COLO668 (cell line): ENCODE measurements at regions not wholly inside any gene's neighbourhood (a gene's known extent, or its start where the extent isn't known, plus 50 kb on each side); places are given as distances from the start of the nearest gene placed in this dataset.
A peak's percentile ranks its signal among the peaks of the same experiment; 100 is the strongest.

Experiments
- DNase-seq: peaks from one replicate; lab custom pipeline; 2025; ENCODE audit not compliant: unreplicated experiment; lab: John Stamatoyannopoulos, UW

GRCh38 chr20:21653628-21654027 lies 51.8 kb upstream of the PAX1 start:
- DNase-seq, result no peak

- no peak for DNase-seq
Observed at GRCh38 chr20:21643417-21643816, 62.0 kb upstream of the PAX1 start.

- DNase-seq, result peak; percentile 39
Observed at GRCh38 chr20:21640556-21640955, 64.9 kb upstream of the PAX1 start.

GRCh38 chr20:21633829-21634228 lies 71.6 kb upstream of the PAX1 start:
- no peak for DNase-seq

- DNase-seq, result no peak
Observed at GRCh38 chr20:21632735-21633053, 72.8 kb upstream of the PAX1 start.

GRCh38 chr20:21632031-21632734 lies 73.3 kb upstream of the PAX1 start:
- DNase-seq, result no peak

GRCh38 chr20:21628800-21629199 lies 76.7 kb upstream of the PAX1 start:
- DNase-seq, result no peak

GRCh38 chr20:21623781-21624094 lies 81.7 kb upstream of the PAX1 start:
- DNase-seq, result no peak

GRCh38 chr20:21623074-21623780 lies 82.2 kb upstream of the PAX1 start:
- DNase-seq, result no peak

GRCh38 chr20:21622097-21622857 lies 83.2 kb upstream of the PAX1 start:
- DNase-seq, result no peak

- no peak for DNase-seq
Observed at GRCh38 chr20:21618759-21619416, 86.6 kb upstream of the PAX1 start.

- DNase-seq, result peak; percentile 87
Observed at GRCh38 chr20:21615617-21616080, 89.8 kb upstream of the PAX1 start.

GRCh38 chr20:21614980-21615379 lies 90.5 kb upstream of the PAX1 start:
- no peak for DNase-seq

GRCh38 chr20:21613512-21613911 lies 92.0 kb upstream of the PAX1 start:
- DNase-seq, result peak; percentile 85

- no peak for DNase-seq
Observed at GRCh38 chr20:21609981-21610380, 95.5 kb upstream of the PAX1 start.

- peak; percentile 22 for DNase-seq
Observed at GRCh38 chr20:21609221-21609620, 95.4 kb upstream of the NKX2-2 start.

- no peak for DNase-seq
Observed at GRCh38 chr20:21608777-21609176, 94.9 kb upstream of the NKX2-2 start.

GRCh38 chr20:21607971-21608725 lies 94.3 kb upstream of the NKX2-2 start:
- DNase-seq, result peak; percentile 86

GRCh38 chr20:21601799-21602198 lies 87.9 kb upstream of the NKX2-2 start:
- no peak for DNase-seq

GRCh38 chr20:21586682-21587081 lies 72.8 kb upstream of the NKX2-2 start:
- no peak for DNase-seq
